ENCODE measurements at regions not wholly inside any gene's neighbourhood (a gene's known extent, or its start where the extent isn't known, plus 50 kb on each side); places are given as distances from the start of the nearest gene placed in this dataset.

DNA sequence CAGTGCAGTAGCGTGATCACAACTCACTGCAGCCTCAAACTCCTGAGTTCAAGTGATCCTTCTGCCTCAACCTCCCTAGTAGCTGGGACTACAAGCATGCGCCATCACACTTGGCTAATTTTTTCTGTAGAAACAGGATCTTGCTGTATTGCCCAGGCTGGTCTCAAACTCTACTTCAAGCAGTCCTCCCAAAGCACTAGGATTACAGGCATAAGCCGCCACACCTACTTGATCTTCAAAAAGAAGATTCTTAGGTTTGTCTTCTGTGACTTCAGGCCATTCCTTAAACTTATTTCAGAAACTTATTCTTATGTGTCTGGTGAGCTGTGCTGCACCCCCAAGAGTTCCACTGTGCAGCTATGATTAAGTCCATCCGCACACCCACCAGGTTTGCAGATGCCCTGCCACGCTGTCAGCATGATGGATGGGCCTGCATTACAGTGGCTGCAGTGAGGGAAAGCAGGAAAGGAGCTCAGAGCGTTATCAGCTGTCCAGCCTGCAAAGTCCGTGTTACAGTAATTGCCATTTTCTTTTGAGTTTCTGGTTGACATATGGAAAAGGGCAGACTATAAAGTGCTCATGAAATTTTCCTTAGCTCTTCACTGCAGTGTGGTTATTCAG, 146.6 kb downstream of the AASDH start:
- H3K27me3 ChIP-seq (ENCODE audit: insufficient read depth), result no peaks in the 10 kb centered on the region
- 48% methylated on average over 7 of the region's 7 CpGs for WGBS (ENCODE audit: low lambda C conversion rate)
- H2AFZ ChIP-seq (ENCODE audit: low read depth), result no peak overlapping the region
- H3K27ac ChIP-seq (ENCODE audit: low read depth in 2 of 2, low read length in 1 of 2), result peak overlapping the region; percentile 45 to 99; a peak in 3 of 4 replicates
- H3K9me2 ChIP-seq, result no peaks in the 10 kb centered on the region
- no peaks in the 10 kb centered on the region for H3K36me3 ChIP-seq (replicated peaks in 1 of 2; ENCODE audit: control insufficient read depth in 1 of 2, insufficient read depth in 2 of 2, low read length in 1 of 2)
- H3K9ac ChIP-seq, result no peak overlapping the region
- no peak overlapping the region for H3K4me2 ChIP-seq
- no peaks in the 10 kb centered on the region for H3K79me2 ChIP-seq (ENCODE audit: insufficient read depth)
- POLR2A ChIA-PET, result interaction anchor here (0.9 to 1.1 kb wide), 5 partner anchors 13 to 292 kb away, joined by 3 to 5 read pairs (median 4); partner anchors contain the start of gene CEP135
- peaks cover 0 to 52% of the 10 kb centered on the region in 2 experiments; a peak in 2 of 4 replicates for H3K4me1 ChIP-seq (ENCODE audit: control insufficient read depth in 1 of 2, insufficient read depth in 2 of 2, low read depth in 1 of 2, low read length in 1 of 2)
- no peaks in the 10 kb centered on the region for H4K20me1 ChIP-seq (ENCODE audit: insufficient read depth)
- H3K4me3 ChIP-seq (ENCODE audit: low read depth in 2 of 2, low read length in 1 of 2), result no peak overlapping the region
- CTCF ChIA-PET, result interaction anchor here (1.0 to 1.7 kb wide), 5 partner anchors 60 to 292 kb away, joined by 3 to 9 read pairs (median 4); partner anchors contain the start of gene CEP135
- H3F3A ChIP-seq (replicated peaks; ENCODE audit: insufficient read depth), result no peaks in the 10 kb centered on the region
- H3K9me3 ChIP-seq, result no peaks in the 10 kb centered on the region
- DNase-seq, result peak; percentile 68
- peak; percentile 66; the same call in 1 of the 2 replicates for TF ChIP-seq MXI1 (IDR thresholded peaks at IDR 0.05; ENCODE audit: low read depth, low read length)
- TF ChIP-seq TEAD4 (IDR thresholded peaks at IDR 0.05; ENCODE audit: borderline replicate concordance, insufficient read depth), result no peak
- no peak for TF ChIP-seq FOXM1 (IDR thresholded peaks at IDR 0.05; ENCODE audit: low read depth)
- no peak for TF ChIP-seq SMC3 (IDR thresholded peaks at IDR 0.05; ENCODE audit: low read depth, low read length)
- no peak for TF ChIP-seq GABPA (IDR thresholded peaks at IDR 0.05; ENCODE audit: low read depth)
- TF ChIP-seq TCF12 (IDR thresholded peaks at IDR 0.05), result peak; percentile 90
- peak; percentile 96 for TF ChIP-seq FOXJ3 (CRISPR knock-in tag; IDR thresholded peaks at IDR 0.05)
- peak; percentile 97 for TF ChIP-seq GATA2 (CRISPR knock-in tag; IDR thresholded peaks at IDR 0.05)
- TF ChIP-seq, protein P1, sequence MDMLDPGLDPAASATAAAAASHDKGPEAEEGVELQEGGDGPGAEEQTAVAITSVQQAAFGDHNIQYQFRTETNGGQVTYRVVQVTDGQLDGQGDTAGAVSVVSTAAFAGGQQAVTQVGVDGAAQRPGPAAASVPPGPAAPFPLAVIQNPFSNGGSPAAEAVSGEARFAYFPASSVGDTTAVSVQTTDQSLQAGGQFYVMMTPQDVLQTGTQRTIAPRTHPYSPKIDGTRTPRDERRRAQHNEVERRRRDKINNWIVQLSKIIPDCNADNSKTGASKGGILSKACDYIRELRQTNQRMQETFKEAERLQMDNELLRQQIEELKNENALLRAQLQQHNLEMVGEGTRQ (IDR thresholded peaks at IDR 0.05; ENCODE audit: borderline replicate concordance, low read depth, low read length), result no peak
- no peak for TF ChIP-seq ZBTB33 (IDR thresholded peaks at IDR 0.05; ENCODE audit: borderline replicate concordance, low read depth)
- no peak for TF ChIP-seq RFX5 (IDR thresholded peaks at IDR 0.05; ENCODE audit: low read length)
- TF ChIP-seq, protein P2, sequence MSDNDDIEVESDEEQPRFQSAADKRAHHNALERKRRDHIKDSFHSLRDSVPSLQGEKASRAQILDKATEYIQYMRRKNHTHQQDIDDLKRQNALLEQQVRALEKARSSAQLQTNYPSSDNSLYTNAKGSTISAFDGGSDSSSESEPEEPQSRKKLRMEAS (IDR thresholded peaks at IDR 0.05; ENCODE audit: low read depth), result no peak
- peak in 1 of 2 experiments; percentile 99; a peak in 2 of 4 replicates for TF ChIP-seq EP300 (IDR thresholded peaks at IDR 0.05; ENCODE audit: borderline replicate concordance in 1 of 2, low read depth in 1 of 2, low read length in 1 of 2)
- peak; percentile 98 for TF ChIP-seq RCOR1 (IDR thresholded peaks at IDR 0.05; ENCODE audit: low read length)
- TF ChIP-seq NFIC (IDR thresholded peaks at IDR 0.05; ENCODE audit: borderline replicate concordance), result no peak
- TF ChIP-seq JUND (IDR thresholded peaks at IDR 0.05), result peak; percentile 52
- no peak for TF ChIP-seq IRF3 (IDR thresholded peaks at IDR 0.05; ENCODE audit: low read depth, low read length)
- no peak for TF ChIP-seq RXRA (IDR thresholded peaks at IDR 0.05; ENCODE audit: borderline replicate concordance, low read depth)
- TF ChIP-seq CHD2 (IDR thresholded peaks at IDR 0.05; ENCODE audit: low read length, partially characterized antibody), result peak; percentile 94
- TF ChIP-seq EZH2phosphoT487 (IDR thresholded peaks at IDR 0.05; ENCODE audit: borderline replicate concordance, low read depth), result no peak
- peak; percentile 42 for TF ChIP-seq RAD21 (IDR thresholded peaks at IDR 0.05; ENCODE audit: low read length)
- peak; percentile 79 for TF ChIP-seq POLR2AphosphoS5 (IDR thresholded peaks at IDR 0.05; ENCODE audit: low read depth, low read length)
- TF ChIP-seq, protein P3, sequence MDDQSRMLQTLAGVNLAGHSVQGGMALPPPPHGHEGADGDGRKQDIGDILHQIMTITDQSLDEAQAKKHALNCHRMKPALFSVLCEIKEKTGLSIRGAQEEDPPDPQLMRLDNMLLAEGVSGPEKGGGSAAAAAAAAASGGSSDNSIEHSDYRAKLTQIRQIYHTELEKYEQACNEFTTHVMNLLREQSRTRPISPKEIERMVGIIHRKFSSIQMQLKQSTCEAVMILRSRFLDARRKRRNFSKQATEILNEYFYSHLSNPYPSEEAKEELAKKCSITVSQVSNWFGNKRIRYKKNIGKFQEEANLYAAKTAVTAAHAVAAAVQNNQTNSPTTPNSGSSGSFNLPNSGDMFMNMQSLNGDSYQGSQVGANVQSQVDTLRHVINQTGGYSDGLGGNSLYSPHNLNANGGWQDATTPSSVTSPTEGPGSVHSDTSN (IDR thresholded peaks at IDR 0.05), result peak; percentile 98
- no peak for TF ChIP-seq SIN3A (IDR thresholded peaks at IDR 0.05; ENCODE audit: borderline replicate concordance, low read depth, low read length)
- no peak for TF ChIP-seq MEF2A (IDR thresholded peaks at IDR 0.05; ENCODE audit: borderline replicate concordance, low read depth)
- no peak for TF ChIP-seq USF1 (IDR thresholded peaks at IDR 0.05; ENCODE audit: borderline replicate concordance, low read depth)
- TF ChIP-seq YY1 (IDR thresholded peaks at IDR 0.05; ENCODE audit: low read depth), result no peak
